SK-N-SH (cell line): ENCODE measurements at regions not wholly inside any gene's neighbourhood (a gene's known extent, or its start where the extent isn't known, plus 50 kb on each side); places are given as distances from the start of the nearest gene placed in this dataset.
"Not testable (repeated sequence)": the region's sequence is repeated elsewhere in the genome, so short reads cannot be mapped to it uniquely, and the experiment has no call there.

Experiments used
- CTCF ChIA-PET: fragments of 300-600, 350-600 bp; formaldehyde crosslinking; extraction: SDS; loops from one replicate; lab custom pipeline; 2021; lab: Yijun Ruan, JAX
- POLR2A ChIA-PET: fragments of 350-600 bp; sonication (Branson Sonifier 250); formaldehyde crosslinking; extraction: SDS; loops from one replicate; lab custom pipeline; 2020; ENCODE audit warnings: antibody characterized with exemption, inconsistent platforms; lab: Yijun Ruan, JAX
- DNase-seq: peaks from one replicate; pipeline ENCODE4 v3.0.0; 2012
- H2AFZ ChIP-seq: fragments of 200-600 bp; sonication (generic); 2 replicates; pipeline ENCODE4 v1.8.1; 2016; ENCODE audit warnings: antibody characterized with exemption, mild to moderate bottlenecking, low read depth
- H3F3A ChIP-seq: fragments of 200-600 bp; sonication (generic); replicated peaks from 2 replicates; pipeline ENCODE3; 2016; ENCODE audit warnings: antibody characterized with exemption, mild to moderate bottlenecking; ENCODE audit not compliant: insufficient read depth
- H3K27ac ChIP-seq, 2 experiments: fragments of 200-500 bp in 1 of 2; fragments of 200-600 bp in 1 of 2; sonication (Bioruptor generic) in 1 of 2; sonication (generic), shearing (Covaris generic) in 1 of 2; 2 replicates each; pipeline versions ENCODE4 v1.5.1 to v1.6.1; 2014 to 2016; ENCODE audit warnings: low read depth in 2 of 2, inconsistent platforms in 1 of 2, low read length in 1 of 2, mild to moderate bottlenecking in 1 of 2, mixed read lengths in 1 of 2
- H3K27me3 ChIP-seq: fragments of 200-600 bp; sonication (generic), shearing (Covaris generic); 2 replicates; pipeline ENCODE4 v1.6.1; 2016; ENCODE audit warnings: mixed run types; ENCODE audit not compliant: insufficient read depth
- H3K36me3 ChIP-seq, 2 experiments: fragments of 200-500 bp in 1 of 2; fragments of 200-600 bp in 1 of 2; sonication (Bioruptor generic) in 1 of 2; sonication (generic) in 1 of 2; replicated peaks in 1 of 2; 2 replicates each; pipeline versions ENCODE3 to v1.5.1; 2014 to 2016; ENCODE audit warnings: low read length in 1 of 2, mild to moderate bottlenecking in 1 of 2; ENCODE audit not compliant: insufficient read depth in 2 of 2, control insufficient read depth in 1 of 2
- H3K4me1 ChIP-seq, 2 experiments: fragments of 200-500 bp in 1 of 2; fragments of 200-600 bp in 1 of 2; sonication (Bioruptor generic) in 1 of 2; sonication (generic), shearing (Covaris generic) in 1 of 2; 2 replicates each; pipeline versions ENCODE4 v1.5.1 to v1.6.1; 2014 to 2016; ENCODE audit warnings: low read depth in 1 of 2, low read length in 1 of 2, mixed run types in 1 of 2; ENCODE audit not compliant: insufficient read depth in 2 of 2, control insufficient read depth in 1 of 2
- H3K4me2 ChIP-seq: fragments of 200-600 bp; sonication (generic), shearing (Covaris generic); 2 replicates; pipeline ENCODE4 v1.6.1; 2017; ENCODE audit warnings: mixed run types
- H3K4me3 ChIP-seq, 2 experiments: fragments of 200-500 bp in 1 of 2; fragments of 200-600 bp in 1 of 2; sonication (Bioruptor generic) in 1 of 2; sonication (generic), shearing (Covaris generic) in 1 of 2; 2 replicates each; pipeline versions ENCODE4 v1.5.1 to v1.8.1; 2014 to 2016; ENCODE audit warnings: low read depth in 2 of 2, inconsistent platforms in 1 of 2, low read length in 1 of 2, mild to moderate bottlenecking in 1 of 2, mixed read lengths in 1 of 2, moderate library complexity in 1 of 2
- H3K79me2 ChIP-seq: fragments of 200-600 bp; sonication (generic); 2 replicates; pipeline ENCODE4 v1.8.1; 2017; ENCODE audit warnings: mild to moderate bottlenecking; ENCODE audit not compliant: insufficient read depth
- H3K9ac ChIP-seq: fragments of 200-600 bp; sonication (generic); 2 replicates; pipeline ENCODE4 v1.6.1; 2017; ENCODE audit warnings: mixed run types
- H3K9me2 ChIP-seq: fragments of 200-600 bp; sonication (generic); 2 replicates; pipeline ENCODE4 v1.6.1; 2017; ENCODE audit warnings: mixed run types
- H3K9me3 ChIP-seq: fragments of 200-600 bp; sonication (generic); 2 replicates; pipeline ENCODE4 v1.6.1; 2017; ENCODE audit warnings: mixed run types, mild to moderate bottlenecking, moderate library complexity
- H4K20me1 ChIP-seq: fragments of 200-600 bp; sonication (generic); 2 replicates; pipeline ENCODE4 v1.6.1; 2017; ENCODE audit warnings: mild to moderate bottlenecking, mixed run types; ENCODE audit not compliant: insufficient read depth
- CHD2 ChIP-seq: fragments of 150-350 bp; IDR thresholded peaks from 2 replicates; pipeline ENCODE4 v1.6.1; 2018; ENCODE audit warnings: low read length; ENCODE audit not compliant: partially characterized antibody
- CTCF ChIP-seq: fragments of 200-600 bp; sonication (generic); IDR thresholded peaks from 2 replicates; pipeline ENCODE4 v1.6.1; 2017; ENCODE audit warnings: antibody characterized with exemption, mild to moderate bottlenecking, moderate library complexity
- ELF1 ChIP-seq: IDR thresholded peaks from 2 replicates; pipeline ENCODE4 v1.4.0; 2012
- EZH2phosphoT487 ChIP-seq: fragments of 200-600 bp; sonication (generic); IDR thresholded peaks from 2 replicates; pipeline ENCODE4 v1.6.1; 2017; ENCODE audit warnings: low read depth, mixed run types, mild to moderate bottlenecking, antibody characterized with exemption, moderate library complexity, borderline replicate concordance
- FOXJ3 ChIP-seq: sonication (generic); formaldehyde crosslinking; IDR thresholded peaks from 2 replicates; pipeline ENCODE4 v1.5.1; 2020; ENCODE audit warnings: mild to moderate bottlenecking, missing genetic modification reagents
- FOXM1 ChIP-seq: IDR thresholded peaks from 2 replicates; pipeline ENCODE4 v1.4.0; 2012; ENCODE audit warnings: low read depth, mild to moderate bottlenecking
- GABPA ChIP-seq: IDR thresholded peaks from 2 replicates; pipeline ENCODE4 v1.4.0; 2012; ENCODE audit warnings: low read depth, mild to moderate bottlenecking
- GATA2 ChIP-seq: sonication (generic); formaldehyde crosslinking; IDR thresholded peaks from 2 replicates; pipeline ENCODE4 v1.5.0; 2020; ENCODE audit warnings: mild to moderate bottlenecking, missing genetic modification reagents
- IRF3 ChIP-seq: fragments of 150-350 bp; IDR thresholded peaks from 2 replicates; pipeline ENCODE4 v1.6.1; 2016; ENCODE audit warnings: mild to moderate bottlenecking, low read depth, low read length
- JUND ChIP-seq: IDR thresholded peaks from 2 replicates; pipeline ENCODE4 v1.4.0; 2012
- MAX ChIP-seq: IDR thresholded peaks from 2 replicates; pipeline ENCODE4 v1.4.0; 2012; ENCODE audit warnings: low read depth
- MEF2A ChIP-seq: IDR thresholded peaks from 2 replicates; pipeline ENCODE4 v1.4.0; 2012; ENCODE audit warnings: low read depth, borderline replicate concordance
- POLR2AphosphoS5 ChIP-seq: IDR thresholded peaks from 2 replicates; pipeline ENCODE4 v1.6.1; 2012; ENCODE audit warnings: low read depth, low read length
- RCOR1 ChIP-seq: fragments of 150-350 bp; IDR thresholded peaks from 2 replicates; pipeline ENCODE4 v1.6.1; 2017; ENCODE audit warnings: antibody characterized with exemption, low read length
- RFX5 ChIP-seq: IDR thresholded peaks from 2 replicates; pipeline ENCODE4 v1.6.1; 2012; ENCODE audit warnings: mild to moderate bottlenecking, improper control_type of control experiment, low read length
- TAF1 ChIP-seq: IDR thresholded peaks from 2 replicates; pipeline ENCODE4 v1.6.1; 2012; ENCODE audit warnings: low read depth, mild to moderate bottlenecking, low read length, moderate library complexity, borderline replicate concordance
- USF1 ChIP-seq: IDR thresholded peaks from 2 replicates; pipeline ENCODE4 v1.4.0; 2012; ENCODE audit warnings: low read depth, borderline replicate concordance
- USF2 ChIP-seq: fragments of 150-350 bp; IDR thresholded peaks from 2 replicates; pipeline ENCODE4 v1.6.1; 2017; ENCODE audit warnings: antibody characterized with exemption, low read length, low read depth, borderline replicate concordance
- YY1 ChIP-seq: IDR thresholded peaks from 2 replicates; pipeline ENCODE4 v1.4.0; 2012; ENCODE audit warnings: low read depth, mild to moderate bottlenecking
- WGBS: methylation state at CpG from one replicate; pipeline ENCODE4 v1.1.6; 2017; ENCODE audit warnings: low lambda C conversion rate; 5-methylcytosine and 5-hydroxymethylcytosine counted together

- ChIA-PET CTCF (interaction anchor here (0.7 to 1.4 kb wide), 2 partner anchors 14 to 30 kb away, joined by 4 read pairs; no protein-coding TSS in a partner anchor), POLR2A (no interaction called here)
Measured at GRCh38 chr7:89845952-89846351, 308.3 kb upstream of the STEAP1 start.

GRCh38 chr7:89849052-89849451 lies 305.2 kb upstream of the STEAP1 start:
- H3K9ac ChIP-seq, result no peak overlapping the region
- ChIA-PET POLR2A (no interaction called here), CTCF (interaction anchor here (1.2 kb wide), 1 partner anchor 10 kb away, joined by 3 read pairs; no protein-coding TSS in a partner anchor)
- H3K9me3 ChIP-seq, result no peaks in the 10 kb centered on the region
- no peaks in the 10 kb centered on the region for H3K79me2 ChIP-seq
- H3K27me3 ChIP-seq, result no peaks in the 10 kb centered on the region
- H3K4me1 ChIP-seq, result no peaks in the 10 kb centered on the region
- DNase-seq, result no peak
- H4K20me1 ChIP-seq, result no peaks in the 10 kb centered on the region
- no peak overlapping the region for H2AFZ ChIP-seq
- H3K36me3 ChIP-seq, result no peaks in the 10 kb centered on the region
- H3K9me2 ChIP-seq, result no peaks in the 10 kb centered on the region
- H3F3A ChIP-seq, result no peaks in the 10 kb centered on the region
- no peak overlapping the region for H3K27ac ChIP-seq
- no peak overlapping the region; a peak in 1 of 4 replicates for H3K4me3 ChIP-seq
- TF ChIP-seq JUND (no peak), IRF3 (no peak), FOXM1 (no peak), POLR2AphosphoS5 (no peak), MAX (no peak), GABPA (no peak), EZH2phosphoT487 (no peak), GATA2 (CRISPR knock-in tag) (no peak), ELF1 (no peak), TAF1 (no peak), CHD2 (no peak), MEF2A (no peak)
- H3K4me2 ChIP-seq, result no peak overlapping the region
- 22% methylated on average over 4 of the region's 4 CpGs for WGBS

More at GRCh38 chr7:89845952-89846351, 308.3 kb upstream of the STEAP1 start:
- no peak overlapping the region for H3K4me3 ChIP-seq
- no peaks in the 10 kb centered on the region for H3K27me3 ChIP-seq
- DNase-seq, result no peak
- H2AFZ ChIP-seq, result no peak overlapping the region
- H3K4me2 ChIP-seq, result no peak overlapping the region
- no peaks in the 10 kb centered on the region for H3K9me3 ChIP-seq
- no peak overlapping the region for H3K9ac ChIP-seq
- TF ChIP-seq RFX5 (no peak), YY1 (no peak), CTCF (no peak), CHD2 (no peak), FOXJ3 (no peak), USF2 (no peak), RCOR1 (no peak), USF1 (no peak)
- no peaks in the 10 kb centered on the region for H3F3A ChIP-seq
- no peaks in the 10 kb centered on the region for H3K9me2 ChIP-seq
- no peaks in the 10 kb centered on the region for H4K20me1 ChIP-seq
- no peaks in the 10 kb centered on the region for H3K36me3 ChIP-seq
- H3K4me1 ChIP-seq, result no peaks in the 10 kb centered on the region
- 38% methylated on average over 2 of the region's 2 CpGs for WGBS
- H3K27ac ChIP-seq, result no peak overlapping the region
- H3K79me2 ChIP-seq, result no peaks in the 10 kb centered on the region

- H3K4me3 ChIP-seq, H3K36me3 ChIP-seq, CTCF ChIA-PET, H3K9ac ChIP-seq, H3K27me3 ChIP-seq, H3K27ac ChIP-seq, H3K9me3 ChIP-seq, H3K9me2 ChIP-seq, POLR2A ChIA-PET, H3K79me2 ChIP-seq, H3K4me2 ChIP-seq, H3K4me1 ChIP-seq, H3F3A ChIP-seq, H4K20me1 ChIP-seq, H2AFZ ChIP-seq, DNase-seq: not testable (repeated sequence)
Measured at GRCh38 chr7:89857053-89857452, 297.2 kb upstream of the STEAP1 start.
